ENCODE measurements at regions not wholly inside any gene's neighbourhood (a gene's known extent, or its start where the extent isn't known, plus 50 kb on each side); places are given as distances from the start of the nearest gene placed in this dataset.
"Not testable (repeated sequence)": the region's sequence is repeated elsewhere in the genome, so short reads cannot be mapped to it uniquely, and the experiment has no call there.

DNA sequence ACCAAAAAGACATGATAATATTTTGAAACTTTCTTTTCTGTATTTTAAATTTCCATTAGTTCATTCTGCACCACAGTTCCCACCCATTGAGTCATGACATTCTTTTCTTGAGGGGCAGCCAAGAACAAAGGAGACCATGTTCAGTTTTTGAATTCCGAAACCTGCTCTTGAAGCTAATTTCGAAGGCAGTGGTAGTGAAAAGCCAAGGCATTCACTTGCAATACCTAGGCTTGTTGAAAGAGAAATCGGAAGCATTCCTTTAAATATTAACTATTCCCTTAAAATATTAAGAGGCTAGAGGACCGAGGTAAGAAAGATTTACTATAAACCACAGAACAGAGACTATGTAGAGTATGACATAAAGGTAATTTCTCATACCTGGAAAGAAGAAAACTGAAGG is 256.3 kb downstream of the ADGRL2 start:
- H3K36me3 Mint-ChIP-seq (ENCODE audit: insufficient read depth, unreplicated experiment) = peaks cover 4% of the 10 kb centered on the region
- intact Hi-C loops (cut with micrococcal nuclease; ENCODE audit: unreplicated experiment) = no loop called here
- H3K9me3 Mint-ChIP-seq (ENCODE audit: low read depth, unreplicated experiment) = peaks cover 10% of the 10 kb centered on the region
- no peaks in the 10 kb centered on the region for H3K27me3 Mint-ChIP-seq (ENCODE audit: unreplicated experiment)
- no peak overlapping the region for H3K4me3 Mint-ChIP-seq (ENCODE audit: low read depth, unreplicated experiment)
- CTCF ChIA-PET = no interaction called here
- no TSS peak for BruUV-seq (replicated peaks)
- no peak overlapping the region for H3K27ac Mint-ChIP-seq (ENCODE audit: unreplicated experiment)
- no peak for DNase-seq
- TF ChIP-seq, protein P1, sequence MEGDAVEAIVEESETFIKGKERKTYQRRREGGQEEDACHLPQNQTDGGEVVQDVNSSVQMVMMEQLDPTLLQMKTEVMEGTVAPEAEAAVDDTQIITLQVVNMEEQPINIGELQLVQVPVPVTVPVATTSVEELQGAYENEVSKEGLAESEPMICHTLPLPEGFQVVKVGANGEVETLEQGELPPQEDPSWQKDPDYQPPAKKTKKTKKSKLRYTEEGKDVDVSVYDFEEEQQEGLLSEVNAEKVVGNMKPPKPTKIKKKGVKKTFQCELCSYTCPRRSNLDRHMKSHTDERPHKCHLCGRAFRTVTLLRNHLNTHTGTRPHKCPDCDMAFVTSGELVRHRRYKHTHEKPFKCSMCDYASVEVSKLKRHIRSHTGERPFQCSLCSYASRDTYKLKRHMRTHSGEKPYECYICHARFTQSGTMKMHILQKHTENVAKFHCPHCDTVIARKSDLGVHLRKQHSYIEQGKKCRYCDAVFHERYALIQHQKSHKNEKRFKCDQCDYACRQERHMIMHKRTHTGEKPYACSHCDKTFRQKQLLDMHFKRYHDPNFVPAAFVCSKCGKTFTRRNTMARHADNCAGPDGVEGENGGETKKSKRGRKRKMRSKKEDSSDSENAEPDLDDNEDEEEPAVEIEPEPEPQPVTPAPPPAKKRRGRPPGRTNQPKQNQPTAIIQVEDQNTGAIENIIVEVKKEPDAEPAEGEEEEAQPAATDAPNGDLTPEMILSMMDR (IDR thresholded peaks at IDR 0.05; ENCODE audit: unreplicated experiment) = no peak
- peaks cover 10% of the 10 kb centered on the region for H3K4me1 Mint-ChIP-seq (ENCODE audit: low read depth, unreplicated experiment)

DNA sequence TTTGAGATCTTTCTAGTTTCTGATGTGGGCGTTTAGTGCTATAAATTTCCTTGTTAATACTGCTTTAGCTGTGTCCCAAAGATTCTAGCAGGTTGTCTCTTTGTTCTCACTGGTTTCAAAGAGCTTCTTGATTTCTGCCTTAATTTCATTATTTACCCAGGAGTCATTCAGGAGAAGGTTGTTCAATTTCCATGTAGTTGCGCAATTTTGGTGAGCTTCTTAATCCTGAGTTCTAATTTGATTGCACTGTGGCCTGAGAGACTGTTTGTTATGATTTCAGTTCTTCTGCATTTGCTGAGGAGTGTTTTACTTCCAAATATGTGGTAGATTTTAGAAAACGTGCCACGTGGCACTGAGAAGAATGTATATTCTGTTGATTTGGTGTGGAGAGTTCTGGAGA is 254.6 kb downstream of the ADGRL2 start:
- BruUV-seq (replicated peaks); CTCF ChIA-PET; H3K36me3 Mint-ChIP-seq (ENCODE audit: insufficient read depth, unreplicated experiment); intact Hi-C loops (cut with micrococcal nuclease; ENCODE audit: unreplicated experiment); H3K4me1 Mint-ChIP-seq (ENCODE audit: low read depth, unreplicated experiment); DNase-seq; H3K4me3 Mint-ChIP-seq (ENCODE audit: low read depth, unreplicated experiment); H3K9me3 Mint-ChIP-seq (ENCODE audit: low read depth, unreplicated experiment); H3K27me3 Mint-ChIP-seq (ENCODE audit: unreplicated experiment); H3K27ac Mint-ChIP-seq (ENCODE audit: unreplicated experiment): not testable (repeated sequence)

DNA sequence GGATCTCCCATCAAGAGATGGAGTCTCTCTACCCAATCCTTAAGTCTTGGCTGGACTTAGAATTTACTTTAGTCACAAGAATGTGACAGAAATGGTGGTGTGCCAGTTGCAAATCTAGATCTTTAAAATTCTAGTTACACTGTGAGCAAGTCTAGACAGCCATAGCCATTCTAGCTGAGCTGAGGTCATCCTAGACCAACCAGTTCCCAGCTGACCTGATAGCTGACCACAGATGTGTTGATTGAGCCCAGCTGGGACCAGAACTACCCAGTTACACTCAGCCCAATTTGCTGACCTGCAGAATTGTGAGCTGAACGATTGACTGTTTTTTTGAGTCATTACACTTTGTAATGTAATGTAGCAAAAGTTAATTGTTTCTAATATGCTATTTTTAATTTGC is 251.8 kb downstream of the ADGRL2 start:
- H3K36me3 Mint-ChIP-seq (ENCODE audit: insufficient read depth, unreplicated experiment) = no peaks in the 10 kb centered on the region
- no peak overlapping the region for H3K4me3 Mint-ChIP-seq (ENCODE audit: low read depth, unreplicated experiment)
- H3K27me3 Mint-ChIP-seq (ENCODE audit: unreplicated experiment) = no peaks in the 10 kb centered on the region
- no peak for DNase-seq
- peaks cover 8% of the 10 kb centered on the region for H3K9me3 Mint-ChIP-seq (ENCODE audit: low read depth, unreplicated experiment)
- H3K27ac Mint-ChIP-seq (ENCODE audit: unreplicated experiment) = no peak overlapping the region
- intact Hi-C loops (cut with micrococcal nuclease; ENCODE audit: unreplicated experiment) = no loop called here
- no peaks in the 10 kb centered on the region for H3K4me1 Mint-ChIP-seq (ENCODE audit: low read depth, unreplicated experiment)
- TF ChIP-seq, protein P1 (IDR thresholded peaks at IDR 0.05; ENCODE audit: unreplicated experiment) = no peak
- no TSS peak for BruUV-seq (replicated peaks)
- CTCF ChIA-PET = no interaction called here

DNA sequence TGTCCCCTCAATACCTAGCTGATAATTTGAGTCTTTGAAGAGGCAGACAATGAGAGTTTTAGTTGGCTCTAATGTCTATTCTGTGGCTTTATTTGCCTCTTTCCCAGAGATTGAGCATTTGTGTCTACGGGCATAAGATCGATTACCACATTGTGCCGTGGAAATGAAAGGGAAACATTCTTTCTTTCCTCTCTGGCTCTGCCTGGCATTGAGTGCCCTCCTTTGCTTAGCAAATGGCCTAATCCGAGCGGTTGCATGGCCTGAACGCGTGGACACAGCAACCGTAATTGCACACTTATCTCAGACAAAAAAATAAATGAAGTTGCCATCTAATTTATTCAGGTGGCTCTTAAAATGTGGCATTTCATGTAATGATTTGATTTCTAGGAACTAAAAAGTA is 247.9 kb downstream of the ADGRL2 start:
- no peaks in the 10 kb centered on the region for H3K27me3 Mint-ChIP-seq (ENCODE audit: unreplicated experiment)
- H3K4me3 Mint-ChIP-seq (ENCODE audit: low read depth, unreplicated experiment) = no peak overlapping the region
- H3K27ac Mint-ChIP-seq (ENCODE audit: unreplicated experiment) = no peak overlapping the region

DNA sequence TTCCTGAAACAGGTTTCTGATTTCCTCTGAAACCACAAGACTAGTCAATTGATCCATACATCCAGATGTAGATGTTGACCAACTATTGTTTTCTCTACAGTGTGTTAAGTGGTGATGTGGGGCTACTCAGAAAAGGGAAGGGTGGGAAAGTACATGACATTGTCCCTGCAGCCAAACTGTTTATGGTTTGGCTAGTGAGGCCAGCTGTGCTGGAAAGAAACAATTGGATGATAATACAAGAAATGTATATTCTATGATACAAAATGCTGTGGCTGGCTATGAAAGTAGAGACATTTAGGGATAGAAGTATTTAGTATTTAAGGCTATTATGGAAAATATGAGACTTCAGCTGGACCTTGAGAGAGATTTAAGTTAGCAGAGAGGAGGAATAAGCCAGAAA is 244.5 kb downstream of the ADGRL2 start:
- CTCF ChIA-PET = no interaction called here
- no TSS peak for BruUV-seq (replicated peaks)

More for the DNA sequence above, 247.9 kb downstream of the ADGRL2 start:
- Mint-ChIP-seq H3K4me1 (ENCODE audit: low read depth, unreplicated experiment) (no peaks in the 10 kb centered on the region), H3K9me3 (ENCODE audit: low read depth, unreplicated experiment) (no peaks in the 10 kb centered on the region), H3K36me3 (ENCODE audit: insufficient read depth, unreplicated experiment) (no peaks in the 10 kb centered on the region)
- CTCF ChIA-PET = no interaction called here
- no TSS peak for BruUV-seq (replicated peaks)
- no peak for DNase-seq
- intact Hi-C loops (cut with micrococcal nuclease; ENCODE audit: unreplicated experiment) = no loop called here
- TF ChIP-seq, protein P1 (IDR thresholded peaks at IDR 0.05; ENCODE audit: unreplicated experiment) = no peak

More for the DNA sequence above, 244.5 kb downstream of the ADGRL2 start:
- no peak for DNase-seq
- Mint-ChIP-seq H3K27me3 (ENCODE audit: unreplicated experiment) (peaks cover 14% of the 10 kb centered on the region), H3K9me3 (ENCODE audit: low read depth, unreplicated experiment) (no peaks in the 10 kb centered on the region), H3K4me3 (ENCODE audit: low read depth, unreplicated experiment) (no peak overlapping the region), H3K4me1 (ENCODE audit: low read depth, unreplicated experiment) (no peaks in the 10 kb centered on the region), H3K27ac (ENCODE audit: unreplicated experiment) (no peak overlapping the region), H3K36me3 (ENCODE audit: insufficient read depth, unreplicated experiment) (no peaks in the 10 kb centered on the region)
- intact Hi-C loops (cut with micrococcal nuclease; ENCODE audit: unreplicated experiment) = no loop called here
- TF ChIP-seq, protein P1 (IDR thresholded peaks at IDR 0.05; ENCODE audit: unreplicated experiment) = no peak
